GM12875 (cell line): ENCODE measurements at regions not wholly inside any gene's neighbourhood (a gene's known extent, or its start where the extent isn't known, plus 50 kb on each side); places are given as distances from the start of the nearest gene placed in this dataset.

ENCODE experiments used
- H3K4me3 ChIP-seq: one replicate; pipeline ENCODE4 v1.5.1; 2011; ENCODE audit warnings: low read depth, low read length, control low read depth
- CTCF ChIP-seq: IDR thresholded peaks from 2 replicates; pipeline ENCODE4 v1.5.1; 2011; ENCODE audit warnings: low read depth, mild to moderate bottlenecking, control low read depth, inconsistent platforms, low read length, moderate library complexity, borderline replicate concordance; ENCODE audit not compliant: insufficient read depth

GRCh38 chr5:63697811-63698210 is 264.4 kb downstream of the HTR1A start:
- TF ChIP-seq CTCF: no peak
- H3K4me3 ChIP-seq: no peak overlapping the region

- no peak for TF ChIP-seq CTCF
- H3K4me3 ChIP-seq: no peak overlapping the region
Observed at GRCh38 chr5:63690546-63690945, 271.7 kb downstream of the HTR1A start.

- no peak for TF ChIP-seq CTCF
- H3K4me3 ChIP-seq: no peak overlapping the region
Observed at GRCh38 chr5:63687854-63688516, 274.3 kb downstream of the HTR1A start.

GRCh38 chr5:63686938-63687337 is 275.3 kb downstream of the HTR1A start:
- no peak for TF ChIP-seq CTCF
- no peak overlapping the region for H3K4me3 ChIP-seq

GRCh38 chr5:63686181-63686580 is 276.1 kb downstream of the HTR1A start:
- no peak for TF ChIP-seq CTCF
- no peak overlapping the region for H3K4me3 ChIP-seq

GRCh38 chr5:63685454-63685853 is 276.8 kb downstream of the HTR1A start:
- no peak for TF ChIP-seq CTCF
- H3K4me3 ChIP-seq: no peak overlapping the region

GRCh38 chr5:63674881-63675280 is 287.4 kb downstream of the HTR1A start:
- TF ChIP-seq CTCF: no peak
- H3K4me3 ChIP-seq: no peak overlapping the region
